Islet precursor cell (in vitro differentiated cells): ENCODE measurements at regions not wholly inside any gene's neighbourhood (a gene's known extent, or its start where the extent isn't known, plus 50 kb on each side); places are given as distances from the start of the nearest gene placed in this dataset.

Source experiments
- DNase-seq: peaks from one replicate; pipeline ENCODE4 v3.0.0-alpha.2; 2018

- no peak for DNase-seq
These were observed 487.7 kb downstream of the GABRG1 start for GRCh38 chr4:45636175-45636574.

- DNase-seq, result peak; percentile 38
These were observed 494.1 kb downstream of the GABRG1 start for GRCh38 chr4:45629717-45630116.

GRCh38 chr4:45621971-45622370 is 501.9 kb downstream of the GABRG1 start:
- no peak for DNase-seq

GRCh38 chr4:45620808-45621207 is 503.0 kb downstream of the GABRG1 start:
- DNase-seq, result no peak

DNA sequence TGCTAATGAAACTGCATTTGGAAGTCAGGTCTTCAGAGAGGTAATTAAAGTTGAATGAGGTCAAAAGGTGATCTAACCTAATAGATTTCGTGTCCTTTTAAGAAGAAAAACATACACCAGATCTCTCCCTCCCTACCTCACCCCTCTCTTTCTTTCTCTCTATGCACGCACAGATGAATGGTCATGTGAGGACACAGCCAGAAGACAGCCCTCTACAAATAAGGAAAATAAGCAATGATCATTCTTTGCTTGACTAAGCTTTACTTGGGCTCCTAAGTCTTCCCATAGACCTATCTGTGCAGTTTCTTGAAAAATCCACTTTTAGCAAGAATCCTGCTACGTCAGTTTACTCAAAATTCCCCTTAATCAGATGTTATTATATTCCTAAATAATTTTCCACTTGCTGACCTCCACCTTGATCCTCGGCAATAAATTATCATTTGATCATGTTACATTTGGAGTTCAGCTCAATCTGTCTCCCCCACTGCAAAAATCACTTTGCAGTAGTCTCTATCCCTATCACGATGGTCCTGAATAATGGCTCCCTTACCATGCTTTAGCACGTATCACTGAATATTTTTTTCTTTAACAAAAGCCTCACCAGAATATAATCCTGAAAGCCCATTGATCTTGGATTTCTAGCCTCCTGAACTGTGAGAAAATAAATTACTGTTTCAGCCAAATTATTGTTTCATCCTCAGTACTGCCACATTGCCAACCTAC is 527.3 kb downstream of the GABRG1 start:
- DNase-seq, result no peak

- DNase-seq, result no peak
These were observed 543.5 kb downstream of the GABRG1 start for GRCh38 chr4:45580334-45580733.

GRCh38 chr4:45578874-45579273 is 545.0 kb downstream of the GABRG1 start:
- no peak for DNase-seq

DNA sequence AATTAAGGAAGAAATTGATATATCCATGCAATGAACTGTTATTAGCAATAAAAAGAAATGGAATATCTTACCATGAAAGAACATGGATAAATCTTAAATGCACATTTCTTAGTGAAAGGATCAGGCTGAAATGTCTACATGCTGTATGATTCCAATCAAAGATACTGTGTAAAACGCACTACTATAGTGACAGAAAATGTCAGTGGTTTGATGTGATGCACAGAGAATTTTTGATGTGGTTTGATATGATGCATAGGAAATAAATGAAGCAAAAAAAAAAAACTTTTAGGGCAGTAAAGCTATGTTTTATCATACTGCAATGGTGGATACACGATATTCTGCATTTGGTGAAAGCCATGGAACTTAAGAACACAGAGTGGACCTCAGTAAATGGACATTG is 547.6 kb downstream of the GABRG1 start:
- DNase-seq, result no peak

- no peak for DNase-seq
These were observed 554.2 kb downstream of the GABRG1 start for GRCh38 chr4:45569619-45570018.

GRCh38 chr4:45568694-45569093 is 555.2 kb downstream of the GABRG1 start:
- no peak for DNase-seq

DNA sequence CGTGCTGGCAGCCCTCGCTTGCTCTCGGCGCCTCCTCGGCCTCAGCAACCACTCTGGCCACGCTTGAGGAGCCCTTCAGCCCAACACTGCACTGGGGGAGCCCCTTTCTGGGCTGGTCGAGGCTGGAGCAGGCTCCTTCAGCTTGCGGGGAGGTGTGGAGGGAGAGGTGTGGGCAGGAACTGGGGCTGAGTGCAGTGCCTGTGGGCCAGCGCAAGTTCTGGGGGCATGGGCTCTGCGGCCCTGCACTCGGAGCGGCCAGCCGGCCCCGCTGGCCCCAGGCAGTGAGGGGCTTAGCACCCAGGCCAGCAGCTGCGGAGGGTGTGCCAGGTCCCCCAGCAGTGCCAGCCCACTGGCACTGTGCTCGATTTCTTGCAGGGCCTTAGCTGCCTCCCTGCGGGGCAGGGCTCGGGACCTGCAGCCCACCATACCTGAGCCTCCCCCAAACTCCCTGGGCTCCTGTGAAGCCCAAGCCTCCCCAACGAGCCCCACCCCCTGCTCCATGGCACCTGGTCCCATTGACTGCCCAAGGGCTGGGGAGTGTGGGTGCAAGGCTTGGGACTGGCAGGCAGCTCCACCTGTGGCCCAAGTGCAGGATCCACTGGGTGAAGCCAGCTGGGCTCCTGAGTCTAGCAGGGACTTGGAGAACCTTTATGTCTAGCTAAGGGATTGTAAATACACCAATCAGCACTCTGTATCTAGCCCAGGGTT is 556.8 kb downstream of the GABRG1 start:
- DNase-seq, result no peak

DNA sequence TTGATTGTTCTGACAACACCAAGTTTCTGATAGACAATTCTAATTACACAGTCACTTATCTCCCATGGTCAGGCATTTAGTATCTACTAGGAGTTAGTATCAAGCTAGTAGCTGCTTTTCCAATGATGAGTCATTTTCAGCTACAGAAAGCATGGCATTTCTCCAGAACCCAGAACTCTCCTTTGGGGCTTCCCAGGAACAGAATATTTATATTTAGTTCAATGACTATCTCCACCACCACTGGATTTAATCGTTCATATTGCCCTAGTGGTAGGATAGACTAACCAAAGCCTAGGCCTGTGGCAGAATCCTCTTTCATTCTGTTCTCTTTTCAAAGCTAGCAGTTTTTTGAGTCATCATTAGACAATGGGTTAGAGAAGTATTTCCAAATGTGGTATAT is 569.4 kb downstream of the GABRG1 start:
- no peak for DNase-seq

GRCh38 chr4:45550766-45551366 is 573.0 kb downstream of the GABRG1 start:
- no peak for DNase-seq

DNA sequence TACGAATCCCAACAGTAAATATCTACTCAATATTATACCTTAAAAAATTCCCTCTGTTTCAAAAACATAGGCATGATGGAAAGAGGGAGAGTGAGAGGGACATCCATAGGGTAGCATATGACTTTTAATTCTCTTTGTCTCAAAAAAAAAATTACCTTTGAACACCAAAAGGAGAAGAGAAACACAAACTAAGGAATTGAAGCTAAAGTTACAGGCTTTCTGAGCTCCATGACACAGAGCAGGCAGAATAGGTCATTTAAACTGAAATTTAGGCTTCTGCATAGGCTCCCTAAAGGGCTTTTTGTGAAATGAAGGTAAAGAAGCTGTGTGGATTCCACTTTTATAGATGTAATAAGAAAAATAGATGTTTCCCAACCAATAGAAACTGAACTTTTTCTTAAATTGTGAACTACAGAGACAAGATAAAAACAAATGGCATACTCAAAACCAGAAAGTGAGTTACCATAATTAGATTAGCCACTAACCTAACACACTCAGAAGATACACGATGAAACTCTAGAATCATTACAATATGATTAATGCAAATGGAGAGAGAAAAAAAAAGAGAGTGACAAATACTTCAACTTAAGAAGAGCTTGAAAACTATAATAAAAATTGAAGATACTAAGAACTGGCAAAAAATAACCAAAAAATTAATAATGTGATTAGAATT is 584.6 kb downstream of the GABRG1 start:
- no peak for DNase-seq

DNA sequence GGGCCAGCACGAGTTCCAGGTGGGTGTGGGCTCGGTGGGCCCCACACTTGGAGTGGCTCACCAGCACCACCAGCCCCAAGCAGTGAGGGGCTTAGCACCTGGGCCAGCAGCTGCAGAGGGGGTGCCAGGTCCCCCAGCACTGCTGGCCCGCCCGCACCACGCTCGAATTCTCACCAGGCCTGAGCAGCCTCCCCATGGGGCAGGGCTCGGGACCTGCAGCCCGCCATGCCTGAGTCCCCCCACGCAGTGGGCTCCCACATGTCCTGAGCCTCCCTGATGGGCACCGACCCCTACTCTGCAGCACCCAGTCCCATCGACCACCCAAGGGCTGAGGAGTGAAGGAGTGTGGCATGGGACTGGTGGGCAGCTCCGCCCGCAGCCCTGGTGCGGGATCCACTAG is 593.4 kb downstream of the GABRG1 start:
- no peak for DNase-seq

DNA sequence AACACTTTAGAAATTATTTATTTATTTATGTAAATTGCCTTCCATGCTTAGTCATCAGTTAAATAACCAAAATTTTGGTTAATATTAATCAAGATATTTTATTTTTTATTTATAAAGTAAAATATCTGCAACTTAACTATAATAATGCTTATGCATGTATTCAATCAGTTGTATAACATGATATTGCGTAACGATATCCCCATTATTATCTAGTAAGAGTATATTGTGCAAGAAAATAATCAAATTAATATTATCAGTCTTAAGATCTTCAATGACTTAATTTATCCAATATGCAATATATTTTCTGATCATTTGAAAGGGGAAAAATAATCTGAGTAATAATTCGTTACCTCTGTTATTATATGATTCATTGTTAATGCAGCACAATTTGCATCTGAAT is 596.7 kb downstream of the GABRG1 start:
- no peak for DNase-seq

GRCh38 chr4:45518832-45519231 is 605.0 kb downstream of the GABRG1 start:
- DNase-seq, result no peak

- DNase-seq, result no peak
These were observed 621.4 kb downstream of the GABRG1 start for GRCh38 chr4:45502471-45502870.

- no peak for DNase-seq
These were observed 639.1 kb downstream of the GABRG1 start for GRCh38 chr4:45484740-45485139.

GRCh38 chr4:45482346-45482745 is 641.5 kb downstream of the GABRG1 start:
- no peak for DNase-seq

GRCh38 chr4:45477311-45477733 is 646.5 kb downstream of the GABRG1 start:
- no peak for DNase-seq

GRCh38 chr4:45475548-45475947 is 648.3 kb downstream of the GABRG1 start:
- DNase-seq, result no peak

DNA sequence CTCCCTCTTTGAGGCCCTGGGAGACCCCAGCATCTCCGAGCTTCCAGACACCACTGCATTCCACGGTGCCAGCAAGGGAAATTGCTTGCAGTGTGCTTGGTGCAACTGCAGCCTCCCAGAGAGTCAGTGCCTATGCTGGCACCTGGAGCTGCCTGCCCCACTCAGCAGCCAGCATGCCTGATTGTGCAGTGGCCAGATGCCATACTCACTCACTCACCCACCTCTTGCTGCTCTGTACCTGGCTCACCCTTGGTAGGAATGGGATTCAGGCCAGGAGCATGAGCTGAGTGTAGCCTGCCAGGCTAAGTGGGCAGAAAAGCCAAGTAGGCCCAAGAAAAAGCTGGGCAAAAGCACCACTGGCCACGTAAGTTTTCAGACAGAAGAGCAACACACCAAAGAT is 651.4 kb downstream of the GABRG1 start:
- no peak for DNase-seq

GRCh38 chr4:45471335-45471734 is 652.5 kb downstream of the GABRG1 start:
- DNase-seq, result no peak
